ENCODE measurements at regions not wholly inside any gene's neighbourhood (a gene's known extent, or its start where the extent isn't known, plus 50 kb on each side); places are given as distances from the start of the nearest gene placed in this dataset.
A peak's percentile ranks its signal among the peaks of the same experiment; 100 is the strongest.
"Not testable (repeated sequence)": the region's sequence is repeated elsewhere in the genome, so short reads cannot be mapped to it uniquely, and the experiment has no call there.

DNA sequence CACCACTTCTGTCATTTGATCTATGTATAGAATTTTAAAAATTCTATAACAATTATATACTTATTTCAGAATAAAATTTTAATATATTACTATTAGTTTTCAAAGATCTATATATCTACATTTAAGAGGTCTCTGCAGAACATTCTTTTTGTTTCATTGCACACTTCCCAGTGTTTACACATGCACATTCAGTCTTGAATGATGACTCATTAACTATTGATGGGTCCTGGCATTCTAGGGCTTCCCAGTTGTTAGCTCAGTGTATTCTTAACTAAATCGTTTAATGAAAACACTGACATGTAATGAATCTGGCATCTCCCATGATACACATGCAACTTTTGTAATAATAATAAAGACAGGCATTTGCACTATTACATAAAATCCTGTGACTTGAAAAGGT is 324.6 kb downstream of the KLF12 start:
- no TSS peak for BruUV-seq (replicated peaks)
- Mint-ChIP-seq H3K4me1 (ENCODE audit: insufficient read depth, unreplicated experiment) (no peaks in the 10 kb centered on the region), H3K9me3 (ENCODE audit: unreplicated experiment) (no peaks in the 10 kb centered on the region), H3K27ac (ENCODE audit: low read depth, unreplicated experiment) (no peak overlapping the region), H3K4me3 (ENCODE audit: unreplicated experiment) (no peak overlapping the region), H3K36me3 (ENCODE audit: insufficient read depth, unreplicated experiment) (no peaks in the 10 kb centered on the region), H3K27me3 (ENCODE audit: insufficient read depth, unreplicated experiment) (no peaks in the 10 kb centered on the region)
- TF ChIP-seq, protein P1, sequence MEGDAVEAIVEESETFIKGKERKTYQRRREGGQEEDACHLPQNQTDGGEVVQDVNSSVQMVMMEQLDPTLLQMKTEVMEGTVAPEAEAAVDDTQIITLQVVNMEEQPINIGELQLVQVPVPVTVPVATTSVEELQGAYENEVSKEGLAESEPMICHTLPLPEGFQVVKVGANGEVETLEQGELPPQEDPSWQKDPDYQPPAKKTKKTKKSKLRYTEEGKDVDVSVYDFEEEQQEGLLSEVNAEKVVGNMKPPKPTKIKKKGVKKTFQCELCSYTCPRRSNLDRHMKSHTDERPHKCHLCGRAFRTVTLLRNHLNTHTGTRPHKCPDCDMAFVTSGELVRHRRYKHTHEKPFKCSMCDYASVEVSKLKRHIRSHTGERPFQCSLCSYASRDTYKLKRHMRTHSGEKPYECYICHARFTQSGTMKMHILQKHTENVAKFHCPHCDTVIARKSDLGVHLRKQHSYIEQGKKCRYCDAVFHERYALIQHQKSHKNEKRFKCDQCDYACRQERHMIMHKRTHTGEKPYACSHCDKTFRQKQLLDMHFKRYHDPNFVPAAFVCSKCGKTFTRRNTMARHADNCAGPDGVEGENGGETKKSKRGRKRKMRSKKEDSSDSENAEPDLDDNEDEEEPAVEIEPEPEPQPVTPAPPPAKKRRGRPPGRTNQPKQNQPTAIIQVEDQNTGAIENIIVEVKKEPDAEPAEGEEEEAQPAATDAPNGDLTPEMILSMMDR (IDR thresholded peaks at IDR 0.05; ENCODE audit: unreplicated experiment) = no peak
- peak; percentile 36 for DNase-seq (ENCODE audit: unreplicated experiment)
- ChIA-PET POLR2A (no interaction called here), CTCF (interaction anchor here (0.5 kb wide), 1 partner anchor 26 kb away, joined by 3 read pairs; no protein-coding TSS in a partner anchor)
- intact Hi-C loops (cut with micrococcal nuclease) = no loop called here

DNA sequence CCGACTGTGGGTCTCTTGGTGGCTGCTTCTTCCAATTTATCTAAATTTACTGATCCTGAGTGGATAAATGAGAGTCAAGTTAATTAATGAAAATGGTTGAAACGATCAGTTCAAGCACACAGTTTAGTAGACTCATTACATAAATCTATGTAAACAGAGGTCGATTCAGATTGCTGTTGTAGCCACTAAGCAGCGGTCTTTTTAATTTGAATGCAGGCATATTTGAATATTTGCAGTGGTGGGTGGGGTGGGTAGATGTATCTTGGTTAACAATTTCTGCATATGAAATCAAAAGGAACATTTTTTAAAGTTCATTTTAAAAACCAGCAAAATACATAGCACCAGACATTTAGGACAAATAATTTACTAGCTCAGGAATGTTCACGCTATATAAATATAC is 325.9 kb downstream of the KLF12 start:
- Mint-ChIP-seq H3K27me3 (ENCODE audit: insufficient read depth, unreplicated experiment) (no peaks in the 10 kb centered on the region), H3K36me3 (ENCODE audit: insufficient read depth, unreplicated experiment) (no peaks in the 10 kb centered on the region), H3K27ac (ENCODE audit: low read depth, unreplicated experiment) (no peak overlapping the region), H3K9me3 (ENCODE audit: unreplicated experiment) (no peaks in the 10 kb centered on the region), H3K4me3 (ENCODE audit: unreplicated experiment) (no peak overlapping the region), H3K4me1 (ENCODE audit: insufficient read depth, unreplicated experiment) (peaks cover 6% of the 10 kb centered on the region)
- TF ChIP-seq, protein P1 (IDR thresholded peaks at IDR 0.05; ENCODE audit: unreplicated experiment) = no peak
- BruUV-seq (replicated peaks) = no TSS peak
- POLR2A ChIA-PET = no interaction called here
- intact Hi-C loops (cut with micrococcal nuclease) = no loop called here
- no peak for DNase-seq (ENCODE audit: unreplicated experiment)
- CTCF ChIA-PET = interaction anchor here (0.7 to 1.4 kb wide), 2 partner anchors 12 to 478 kb away, joined by 3 to 5 read pairs; no protein-coding TSS in a partner anchor

DNA sequence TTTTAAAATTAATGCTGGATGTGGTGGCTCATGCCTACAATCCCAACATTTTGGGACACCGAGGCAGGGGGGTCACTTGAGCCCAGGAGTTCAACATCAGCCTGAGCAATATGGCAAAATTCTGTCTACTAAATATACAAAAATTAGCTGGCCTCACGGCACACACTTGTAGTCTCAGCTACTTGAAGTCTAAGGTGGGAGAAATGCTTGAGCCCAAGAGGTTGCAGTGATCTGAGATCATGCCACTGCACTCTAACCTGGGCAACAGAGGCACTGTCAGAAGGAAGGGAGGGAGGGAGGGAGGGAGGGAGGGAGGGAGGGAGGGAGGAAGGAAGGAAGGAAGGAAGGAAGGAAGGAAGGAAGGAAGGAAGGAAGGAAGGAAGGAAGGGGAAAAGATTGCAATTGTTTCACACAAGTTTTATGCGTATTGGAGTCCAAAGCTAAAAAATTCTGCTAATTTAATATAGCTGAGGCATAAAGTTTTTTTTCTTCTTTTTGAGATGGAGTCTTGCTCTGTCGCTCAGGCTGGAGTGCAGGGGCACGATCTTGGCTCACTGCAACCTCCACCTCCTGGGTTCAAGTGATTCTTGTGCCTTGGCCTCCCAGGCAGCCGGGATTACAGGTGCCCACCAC is 328.8 kb downstream of the KLF12 start:
- H3K4me1 Mint-ChIP-seq (ENCODE audit: insufficient read depth, unreplicated experiment); H3K9me3 Mint-ChIP-seq (ENCODE audit: unreplicated experiment); CTCF ChIA-PET; DNase-seq (ENCODE audit: unreplicated experiment); H3K27me3 Mint-ChIP-seq (ENCODE audit: insufficient read depth, unreplicated experiment); H3K4me3 Mint-ChIP-seq (ENCODE audit: unreplicated experiment); H3K36me3 Mint-ChIP-seq (ENCODE audit: insufficient read depth, unreplicated experiment); intact Hi-C loops (cut with micrococcal nuclease); H3K27ac Mint-ChIP-seq (ENCODE audit: low read depth, unreplicated experiment); BruUV-seq (replicated peaks): not testable (repeated sequence)
- POLR2A ChIA-PET = interaction anchor here (0.6 kb wide), 1 partner anchor 211 kb away, joined by 4 read pairs; no protein-coding TSS in a partner anchor

DNA sequence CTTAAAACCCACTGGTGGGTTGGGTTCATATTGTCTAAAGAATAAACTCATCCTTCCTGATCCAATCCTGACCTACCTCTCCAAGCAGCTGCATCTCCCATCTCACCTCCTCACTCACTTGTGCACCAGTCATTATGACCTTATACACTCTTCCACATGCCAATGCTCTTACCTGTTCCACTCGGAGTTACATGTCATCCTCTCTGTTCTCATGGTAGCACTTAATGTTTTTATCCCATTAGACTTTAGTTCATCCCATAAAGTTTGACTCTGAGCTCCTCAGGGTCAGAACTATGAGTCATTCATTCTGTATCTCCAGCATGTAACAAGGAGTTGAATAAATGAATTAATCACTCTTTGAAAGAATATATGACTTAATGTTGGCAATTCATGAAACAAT is 330.2 kb downstream of the KLF12 start:
- intact Hi-C loops (cut with micrococcal nuclease) = no loop called here
- BruUV-seq (replicated peaks) = no TSS peak
- Mint-ChIP-seq H3K36me3 (ENCODE audit: insufficient read depth, unreplicated experiment) (no peaks in the 10 kb centered on the region), H3K27ac (ENCODE audit: low read depth, unreplicated experiment) (no peak overlapping the region), H3K9me3 (ENCODE audit: unreplicated experiment) (no peaks in the 10 kb centered on the region), H3K27me3 (ENCODE audit: insufficient read depth, unreplicated experiment) (no peaks in the 10 kb centered on the region), H3K4me3 (ENCODE audit: unreplicated experiment) (no peak overlapping the region), H3K4me1 (ENCODE audit: insufficient read depth, unreplicated experiment) (peaks cover 6% of the 10 kb centered on the region)
- POLR2A ChIA-PET = interaction anchor here (0.6 to 0.7 kb wide), 2 partner anchors 32 to 684 kb away, joined by 3 read pairs; no protein-coding TSS in a partner anchor
- TF ChIP-seq, protein P1 (IDR thresholded peaks at IDR 0.05; ENCODE audit: unreplicated experiment) = no peak
- DNase-seq (ENCODE audit: unreplicated experiment) = peak; percentile 13
- CTCF ChIA-PET = interaction anchor here (0.5 kb wide), 1 partner anchor 35 kb away, joined by 3 read pairs; no protein-coding TSS in a partner anchor
